ENCODE measurements at regions not wholly inside any gene's neighbourhood (a gene's known extent, or its start where the extent isn't known, plus 50 kb on each side); places are given as distances from the start of the nearest gene placed in this dataset.

DNA sequence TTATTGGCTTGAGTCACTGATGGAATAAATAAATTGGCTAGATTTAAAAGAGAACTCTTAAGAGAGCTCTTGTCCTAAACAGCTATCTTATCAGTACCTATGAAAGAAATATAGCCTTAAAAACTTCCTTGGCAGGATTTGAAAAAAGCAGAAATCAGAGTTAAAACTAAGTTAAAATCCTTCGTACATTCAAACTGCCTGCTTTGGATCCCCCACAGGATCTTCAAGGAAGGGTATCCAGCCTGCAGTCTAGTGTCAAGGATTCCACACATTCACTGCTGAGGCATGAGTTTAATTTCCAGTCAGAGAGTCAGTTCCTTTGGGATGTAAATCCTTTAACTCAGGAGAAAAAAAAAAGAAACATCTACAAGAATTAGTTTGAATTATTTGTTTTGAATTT is 242.9 kb upstream of the UBASH3B start:
- Histone ChIP-seq H3K79me1 (ENCODE audit: low read depth, low read length) (no peaks in the 10 kb centered on the region), H4K91ac (replicated peaks; ENCODE audit: insufficient read length, low read length) (no peak overlapping the region), H3K14ac (ENCODE audit: insufficient read length) (no peak overlapping the region), H3K18ac (ENCODE audit: extremely low read depth, low read length) (no peak overlapping the region), H2BK5ac (ENCODE audit: low read depth, low read length) (no peak overlapping the region), H3K4me3 (ENCODE audit: extremely low read depth in 1 of 4, insufficient read depth in 2 of 4, low read depth in 3 of 4, low read length in 4 of 4) (no peak overlapping the region), H3K27me3 (replicated peaks in 1 of 4; ENCODE audit: control insufficient read depth in 3 of 4, extremely low read depth in 1 of 4, insufficient read depth in 3 of 4, low read length in 3 of 4) (no peaks in the 10 kb centered on the region), H2BK12ac (ENCODE audit: low read depth, low read length) (no peak overlapping the region), H3K9ac (replicated peaks in 1 of 4; ENCODE audit: extremely low read depth in 1 of 4, low read depth in 3 of 4, low read length in 3 of 4) (no peak overlapping the region), H3K4me2 (ENCODE audit: insufficient read depth in 1 of 2, low read depth in 2 of 2, low read length in 2 of 2) (no peak overlapping the region), H2AFZ (ENCODE audit: low read length) (no peak overlapping the region), H3K27ac (ENCODE audit: low read depth, low read length) (no peak overlapping the region), H4K20me1 (replicated peaks in 1 of 2; ENCODE audit: control insufficient read depth in 1 of 2, insufficient read depth in 2 of 2, low read length in 2 of 2) (no peaks in the 10 kb centered on the region), H3K9me3 (ENCODE audit: insufficient read depth in 2 of 2, low read depth in 1 of 2, low read length in 1 of 2) (peaks cover 5 to 11% of the 10 kb centered on the region in 2 experiments; a peak in 2 of 4 replicates), H2BK20ac (ENCODE audit: low read length) (no peak overlapping the region), H2BK15ac (ENCODE audit: low read length) (no peak overlapping the region), H2BK120ac (replicated peaks; ENCODE audit: low read depth, low read length) (no peak overlapping the region), H3K4me1 (replicated peaks in 1 of 4; ENCODE audit: control insufficient read depth in 3 of 4, insufficient read depth in 4 of 4, low read length in 3 of 4) (peaks cover 0 to 6% (median 0%) of the 10 kb centered on the region in 4 experiments; a peak in 2 of 7 replicates), H4K5ac (ENCODE audit: insufficient read length, low read depth, low read length) (no peak overlapping the region), H4K8ac (ENCODE audit: extremely low read depth, insufficient read depth, low read length) (no peak overlapping the region), H2AK5ac (ENCODE audit: low read depth, low read length) (no peak overlapping the region), H3K56ac (replicated peaks; ENCODE audit: insufficient read length, low read depth, low read length) (no peak overlapping the region), H3K23ac (ENCODE audit: insufficient read length) (no peak overlapping the region), H3K4ac (replicated peaks; ENCODE audit: insufficient read length, low read depth, low read length) (no peak overlapping the region), H3K79me2 (ENCODE audit: control insufficient read depth in 1 of 2, insufficient read depth in 2 of 2, low read length in 2 of 2) (no peaks in the 10 kb centered on the region), H3K23me2 (ENCODE audit: low read depth, low read length) (no peaks in the 10 kb centered on the region; the same call in 1 of the 2 replicates), H3K36me3 (ENCODE audit: control insufficient read depth in 2 of 4, insufficient read depth in 4 of 4, low read length in 3 of 4) (peaks cover 0 to 3% (median 0%) of the 10 kb centered on the region in 4 experiments; a peak in 1 of 8 replicates)
- ChIA-PET CTCF (ENCODE audit: partially characterized antibody) (interaction anchor here (1.0 kb wide), 1 partner anchor 50 kb away, joined by 6 read pairs; no protein-coding TSS in a partner anchor), POLR2A (ENCODE audit: partially characterized antibody) (no interaction called here)
- FAIRE-seq (no peak), DNase-seq (ENCODE audit: low read depth in 1 of 2, low spot score in 2 of 2) (no peak)
- WGBS, 2 experiments (ENCODE audit: extremely low coverage in 1 of 2, insufficient coverage in 1 of 2, insufficient read length in 1 of 2, insufficient replicate concordance in 2 of 2, low coverage in 1 of 2, low lambda C conversion rate in 2 of 2, missing lambda C conversion rate in 1 of 2) = 91% methylated on average over 1 of the region's 1 CpG; no CpG with 5 or more reads in 1 of the 2 experiments
- TF ChIP-seq CREB1 (IDR thresholded peaks at IDR 0.05) = no peak

Data from H1 (cell line).